NCI-H2196 (cell line): ENCODE measurements at regions not wholly inside any gene's neighbourhood (a gene's known extent, or its start where the extent isn't known, plus 50 kb on each side); places are given as distances from the start of the nearest gene placed in this dataset.

Experiments
- DNase-seq: peaks from one replicate; lab custom pipeline; 2025; ENCODE audit not compliant: unreplicated experiment; lab: John Stamatoyannopoulos, UW

GRCh38 chr6:126526996-126527606 is 187.2 kb downstream of the CENPW start:
- no peak for DNase-seq

- no peak for DNase-seq
These were observed 189.9 kb downstream of the CENPW start for GRCh38 chr6:126529637-126530362.

- no peak for DNase-seq
These were observed 190.9 kb downstream of the CENPW start for GRCh38 chr6:126530775-126531174.

GRCh38 chr6:126531286-126531685 is 191.4 kb downstream of the CENPW start:
- DNase-seq, result no peak

GRCh38 chr6:126531840-126532239 is 191.9 kb downstream of the CENPW start:
- no peak for DNase-seq

- no peak for DNase-seq
These were observed 194.5 kb downstream of the CENPW start for GRCh38 chr6:126534401-126534800.

- DNase-seq, result no peak
These were observed 195.2 kb downstream of the CENPW start for GRCh38 chr6:126535138-126535537.

GRCh38 chr6:126535595-126535994 is 195.7 kb downstream of the CENPW start:
- DNase-seq, result no peak

GRCh38 chr6:126537061-126537816 is 197.3 kb downstream of the CENPW start:
- no peak for DNase-seq

- DNase-seq, result no peak
These were observed 199.1 kb downstream of the CENPW start for GRCh38 chr6:126539022-126539421.

GRCh38 chr6:126540161-126540560 is 200.2 kb downstream of the CENPW start:
- DNase-seq, result no peak

- no peak for DNase-seq
These were observed 202.0 kb downstream of the CENPW start for GRCh38 chr6:126541806-126542491.

GRCh38 chr6:126546541-126547120 is 206.7 kb downstream of the CENPW start:
- DNase-seq, result no peak

- DNase-seq, result no peak
These were observed 208.4 kb downstream of the CENPW start for GRCh38 chr6:126548300-126548699.

- no peak for DNase-seq
These were observed 210.4 kb downstream of the CENPW start for GRCh38 chr6:126550323-126550722.

GRCh38 chr6:126551832-126552231 is 211.9 kb downstream of the CENPW start:
- DNase-seq, result no peak

GRCh38 chr6:126553854-126554253 is 213.9 kb downstream of the CENPW start:
- no peak for DNase-seq

- DNase-seq, result no peak
These were observed 230.6 kb downstream of the CENPW start for GRCh38 chr6:126570507-126570906.

GRCh38 chr6:126574301-126574700 is 234.4 kb downstream of the CENPW start:
- no peak for DNase-seq

GRCh38 chr6:126581316-126581715 is 241.4 kb downstream of the CENPW start:
- no peak for DNase-seq

- DNase-seq, result no peak
These were observed 260.5 kb downstream of the CENPW start for GRCh38 chr6:126600258-126600916.
